K562 (cell line): ENCODE measurements at regions not wholly inside any gene's neighbourhood (a gene's known extent, or its start where the extent isn't known, plus 50 kb on each side); places are given as distances from the start of the nearest gene placed in this dataset.

Experiments
- ATAC-seq: fragments of 200-7000 bp; cut with Tn5 transposase; 3 replicates; pipeline ENCODE4 v1.9.1; 2020; ENCODE audit warnings: moderate library complexity
- BruUV-seq: library from RNA; stranded (reverse); fragments of 400-500 nt; replicated peaks from 2 replicates; lab custom pipeline; 2021; lab: Mats Ljungman, UMichigan
- CTCF ChIA-PET: fragments of 300-600 bp; formaldehyde crosslinking; extraction: SDS; loops from one replicate; lab custom pipeline; 2021; ENCODE audit warnings: low intra/inter-chr PET ratio; lab: Yijun Ruan, JAX
- POLR2A ChIA-PET: fragments of 300-600, 350-650 bp; sonication (Branson Sonifier 250); formaldehyde crosslinking; extraction: SDS; loops from one replicate; lab custom pipeline; 2021; ENCODE audit warnings: antibody characterized with exemption, inconsistent platforms; lab: Yijun Ruan, JAX
- DNase-seq, 4 experiments: peaks; one replicate each; pipeline versions ENCODE4 v3.0.0 to v3.0.0-alpha.2; 2011 to 2018; ENCODE audit warnings: low spot score in 3 of 4, mixed read lengths in 3 of 4; ENCODE audit errors: extremely low read depth in 1 of 4
- FAIRE-seq: peaks from 2 replicates; lab custom pipeline; 2011; peaks lifted over from hg19 to GRCh38; lab: Jason Lieb, UNC
- H2AFZ ChIP-seq: 2 replicates; pipeline ENCODE4 v1.6.0; 2011; ENCODE audit warnings: low read depth, low read length, control low read depth, inconsistent platforms
- H3K27ac ChIP-seq: fragments of 200-600 bp; 3 replicates; pipeline ENCODE4 v1.8.0; 2011; ENCODE audit warnings: low read depth, mild to moderate bottlenecking, control low read depth, inconsistent platforms, low read length, moderate library complexity, mixed read lengths; ENCODE audit errors: extremely low read depth
- H3K27me3 ChIP-seq, 2 experiments: fragments of 300-600 bp in 1 of 2; 2 replicates in 1 of 2; 3 replicates in 1 of 2; pipeline versions ENCODE4 v1.6.0 to v1.8.0; 2011; ENCODE audit warnings: inconsistent platforms in 2 of 2, low read length in 2 of 2, mild to moderate bottlenecking in 1 of 2, mixed read lengths in 1 of 2, moderate library complexity in 1 of 2; ENCODE audit not compliant: control insufficient read depth in 2 of 2, insufficient read depth in 2 of 2
- H3K36me3 ChIP-seq: fragments of 300-600 bp; 3 replicates; pipeline ENCODE4 v1.8.0; 2011; ENCODE audit warnings: mild to moderate bottlenecking, low read length, inconsistent platforms; ENCODE audit not compliant: control insufficient read depth, insufficient read depth
- H3K4me1 ChIP-seq, 2 experiments: fragments of 200-600 bp in 1 of 2; replicated peaks in 1 of 2; 2 replicates in 1 of 2; 3 replicates in 1 of 2; pipeline versions ENCODE4 v1.5.1 to v1.8.0; 2011; ENCODE audit warnings: inconsistent platforms in 2 of 2, low read length in 2 of 2, mild to moderate bottlenecking in 1 of 2, mixed read lengths in 1 of 2, moderate library complexity in 1 of 2; ENCODE audit not compliant: control insufficient read depth in 2 of 2, insufficient read depth in 2 of 2
- H3K4me2 ChIP-seq: 2 replicates; pipeline ENCODE4 v1.6.1; 2011; ENCODE audit warnings: low read length, control low read depth, inconsistent platforms, mixed read lengths; ENCODE audit not compliant: insufficient read depth
- H3K4me3 ChIP-seq: fragments of 200-600 bp; sonication (generic), shearing (Covaris generic); 2 replicates; pipeline ENCODE4 v1.5.1; 2016; ENCODE audit warnings: control low read depth, inconsistent platforms
- H3K79me2 ChIP-seq: fragments of 200-600 bp; 3 replicates; pipeline ENCODE4 v1.8.0; 2011; ENCODE audit warnings: low read length, inconsistent platforms; ENCODE audit not compliant: control insufficient read depth, insufficient read depth
- H3K9ac ChIP-seq, 2 experiments: 2 replicates each; pipeline versions ENCODE4 v1.6.0 to v1.6.1; 2011; ENCODE audit warnings: low read depth in 2 of 2, low read length in 2 of 2, control low read depth in 1 of 2, inconsistent platforms in 1 of 2, mild to moderate bottlenecking in 1 of 2, mixed read lengths in 1 of 2; ENCODE audit not compliant: insufficient read depth in 1 of 2
- H3K9me1 ChIP-seq: one replicate; pipeline ENCODE4 v1.6.0; 2011; ENCODE audit warnings: inconsistent platforms, mild to moderate bottlenecking, low read length, moderate library complexity; ENCODE audit not compliant: control insufficient read depth, insufficient read depth
- H3K9me3 ChIP-seq: replicated peaks from 2 replicates; pipeline ENCODE4 v1.5.1; 2011; ENCODE audit warnings: low read depth, low read length, inconsistent platforms; ENCODE audit not compliant: control insufficient read depth, insufficient read depth
- H4K20me1 ChIP-seq: replicated peaks from 2 replicates; pipeline ENCODE4 v1.6.1; 2011; ENCODE audit warnings: low read length, inconsistent platforms, mixed read lengths; ENCODE audit not compliant: control insufficient read depth, insufficient read depth
- ARID2 ChIP-seq: fragments of 450-650 bp; IDR thresholded peaks from 2 replicates; pipeline ENCODE4 v1.6.1; 2017; ENCODE audit warnings: antibody characterized with exemption, mild to moderate bottlenecking
- C11orf30 ChIP-seq: fragments of 450-650 bp; IDR thresholded peaks from 2 replicates; pipeline ENCODE4 v1.6.1; 2016; ENCODE audit warnings: low read depth, mild to moderate bottlenecking
- DIDO1 ChIP-seq: fragments of 450-650 bp; IDR thresholded peaks from 2 replicates; pipeline ENCODE4 v1.6.1; 2016; ENCODE audit warnings: low read depth, missing biosample characterization, missing genetic modification characterization
- GATA2 ChIP-seq: sonication (generic); formaldehyde crosslinking; IDR thresholded peaks from 2 replicates; pipeline ENCODE4 v1.4.0; 2020; ENCODE audit warnings: mild to moderate bottlenecking, missing genetic modification reagents
- HIVEP1 ChIP-seq: fragments of 250-450 bp; sonication (Bioruptor Pico); IDR thresholded peaks from 2 replicates; pipeline ENCODE4 v1.4.0; 2020; ENCODE audit warnings: mild to moderate bottlenecking
- HOXB6 ChIP-seq: fragments of 250-450 bp; sonication (Bioruptor Pico); IDR thresholded peaks from 2 replicates; pipeline ENCODE4 v1.5.1; 2022; ENCODE audit warnings: mild to moderate bottlenecking, borderline replicate concordance
- KDM2B ChIP-seq: fragments of 250-450 bp; sonication (Bioruptor Pico); IDR thresholded peaks from 2 replicates; pipeline ENCODE4 v1.8.0; 2021; ENCODE audit warnings: mild to moderate bottlenecking, moderate library complexity
- SNRNP70 ChIP-seq: fragments of 200-400 bp; formaldehyde crosslinking; optimal IDR thresholded peaks from 2 replicates; pipeline ENCODE3; 2017; ENCODE audit warnings: low read depth, low read length
- ZNF444 ChIP-seq: fragments of 250-450 bp; sonication (Bioruptor Pico); IDR thresholded peaks from 2 replicates; pipeline ENCODE4 v1.4.0; 2020; ENCODE audit warnings: mild to moderate bottlenecking, moderate library complexity
- ZNF668 ChIP-seq: fragments of 250-450 bp; sonication (Bioruptor Pico); IDR thresholded peaks from 2 replicates; pipeline ENCODE4 v1.8.0; 2022; ENCODE audit warnings: mild to moderate bottlenecking, inconsistent platforms
- WGBS: fragments of 100-300 bp; shearing (Covaris generic); methylation state at CpG from one replicate; pipeline ENCODE4 v1.1.6; 2016; ENCODE audit warnings: low coverage, mixed read lengths; ENCODE audit not compliant: insufficient coverage; ENCODE audit errors: missing lambda C conversion rate; 5-methylcytosine and 5-hydroxymethylcytosine counted together
- in situ Hi-C: fragments of 300-500 bp; cut with MboI; formaldehyde crosslinking; loops from 4 replicates; pipeline ENCODE4 v1.15.0; 2018; ENCODE audit warnings: inconsistent platforms, mixed read lengths
- intact Hi-C: fragments of 100-400 bp; cut with micrococcal nuclease; formaldehyde crosslinking; loops from 2 replicates; pipeline ENCODE4 v1.14.2; 2022
- TF ChIP-seq, protein P1 (sequence below): sonication (generic); formaldehyde crosslinking; IDR thresholded peaks from 2 replicates; pipeline ENCODE4 v1.8.0; 2022; ENCODE audit warnings: mild to moderate bottlenecking, missing genetic modification reagents
- TF ChIP-seq, protein P2 (sequence below): fragments of 250-450 bp; sonication (Bioruptor Pico); IDR thresholded peaks from 2 replicates; pipeline ENCODE4 v1.9.0; 2021; ENCODE audit warnings: mild to moderate bottlenecking
- TF ChIP-seq, protein P3 (sequence below): fragments of 450-650 bp; IDR thresholded peaks from 2 replicates; pipeline ENCODE4 v1.6.1; 2018; ENCODE audit warnings: mild to moderate bottlenecking, low read depth; ENCODE audit not compliant: partially characterized antibody

DNA sequence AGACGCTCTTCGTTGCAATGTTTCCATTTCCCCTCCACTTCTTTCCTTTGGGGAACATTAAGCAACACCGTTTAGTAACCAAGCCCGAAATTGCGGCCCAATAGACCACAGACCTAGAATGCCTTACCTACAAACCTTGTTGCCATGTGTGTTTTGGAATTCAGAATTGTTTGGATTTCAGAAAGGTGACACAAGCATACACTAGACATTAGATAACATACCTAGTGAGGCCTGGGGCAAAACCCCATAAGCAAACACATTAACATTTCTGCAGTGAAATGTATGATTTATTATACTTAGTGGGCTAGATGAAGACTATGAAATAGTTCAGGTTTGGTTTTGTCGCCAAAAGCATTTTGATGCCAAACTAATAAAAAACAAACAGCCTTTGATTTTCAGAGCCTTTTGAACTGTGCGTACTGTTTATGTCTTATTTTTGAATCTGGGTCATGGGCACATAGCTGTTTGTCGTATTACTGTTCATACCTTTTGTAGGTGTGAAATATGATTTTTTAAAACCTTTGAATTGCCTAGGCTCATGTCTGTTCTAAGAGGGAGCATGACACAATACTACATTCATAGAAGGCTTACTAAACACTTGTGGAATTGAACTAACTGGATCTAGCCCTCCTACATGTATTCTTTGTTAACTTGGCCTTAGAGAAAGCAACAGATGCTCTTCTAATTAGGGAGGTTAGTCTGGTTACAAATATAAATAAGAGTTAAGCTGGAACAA lies 88.6 kb upstream of the TMEM164 start (continued):
- TF ChIP-seq, protein P1, sequence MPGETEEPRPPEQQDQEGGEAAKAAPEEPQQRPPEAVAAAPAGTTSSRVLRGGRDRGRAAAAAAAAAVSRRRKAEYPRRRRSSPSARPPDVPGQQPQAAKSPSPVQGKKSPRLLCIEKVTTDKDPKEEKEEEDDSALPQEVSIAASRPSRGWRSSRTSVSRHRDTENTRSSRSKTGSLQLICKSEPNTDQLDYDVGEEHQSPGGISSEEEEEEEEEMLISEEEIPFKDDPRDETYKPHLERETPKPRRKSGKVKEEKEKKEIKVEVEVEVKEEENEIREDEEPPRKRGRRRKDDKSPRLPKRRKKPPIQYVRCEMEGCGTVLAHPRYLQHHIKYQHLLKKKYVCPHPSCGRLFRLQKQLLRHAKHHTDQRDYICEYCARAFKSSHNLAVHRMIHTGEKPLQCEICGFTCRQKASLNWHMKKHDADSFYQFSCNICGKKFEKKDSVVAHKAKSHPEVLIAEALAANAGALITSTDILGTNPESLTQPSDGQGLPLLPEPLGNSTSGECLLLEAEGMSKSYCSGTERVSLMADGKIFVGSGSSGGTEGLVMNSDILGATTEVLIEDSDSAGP (CRISPR knock-in tag): no peak
- TF ChIP-seq, protein P2, sequence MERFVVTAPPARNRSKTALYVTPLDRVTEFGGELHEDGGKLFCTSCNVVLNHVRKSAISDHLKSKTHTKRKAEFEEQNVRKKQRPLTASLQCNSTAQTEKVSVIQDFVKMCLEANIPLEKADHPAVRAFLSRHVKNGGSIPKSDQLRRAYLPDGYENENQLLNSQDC: no peak

DNA sequence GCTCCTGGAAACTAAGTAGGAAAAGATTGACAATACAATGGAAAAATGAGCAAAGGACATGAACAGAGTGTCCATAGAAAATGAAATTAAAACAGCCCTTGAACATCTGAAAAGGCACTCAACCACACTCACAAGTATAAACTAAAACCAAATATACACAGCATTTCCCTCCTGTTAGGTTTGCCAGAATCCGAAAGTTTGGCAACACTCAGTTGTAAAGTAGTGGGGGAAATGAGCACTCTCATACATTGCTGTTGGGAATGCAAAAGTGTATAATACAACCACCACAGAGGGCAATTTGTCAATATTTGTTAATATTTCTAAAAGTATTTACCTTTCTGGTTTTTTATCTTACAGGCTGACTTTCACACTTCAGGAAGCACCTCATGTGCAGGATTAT lies 84.2 kb upstream of the TMEM164 start:
- TF ChIP-seq C11orf30: no peak
- TF ChIP-seq, protein P3, sequence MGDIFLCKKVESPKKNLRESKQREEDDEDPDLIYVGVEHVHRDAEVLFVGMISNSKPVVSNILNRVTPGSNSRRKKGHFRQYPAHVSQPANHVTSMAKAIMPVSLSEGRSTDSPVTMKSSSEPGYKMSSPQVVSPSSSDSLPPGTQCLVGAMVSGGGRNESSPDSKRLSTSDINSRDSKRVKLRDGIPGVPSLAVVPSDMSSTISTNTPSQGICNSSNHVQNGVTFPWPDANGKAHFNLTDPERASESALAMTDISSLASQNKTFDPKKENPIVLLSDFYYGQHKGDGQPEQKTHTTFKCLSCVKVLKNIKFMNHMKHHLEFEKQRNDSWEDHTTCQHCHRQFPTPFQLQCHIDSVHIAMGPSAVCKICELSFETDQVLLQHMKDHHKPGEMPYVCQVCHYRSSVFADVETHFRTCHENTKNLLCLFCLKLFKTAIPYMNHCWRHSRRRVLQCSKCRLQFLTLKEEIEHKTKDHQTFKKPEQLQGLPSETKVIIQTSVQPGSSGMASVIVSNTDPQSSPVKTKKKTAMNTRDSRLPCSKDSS: no peak
- no peak for TF ChIP-seq ZNF668
- TF ChIP-seq HOXB6 (CRISPR knock-in tag): no peak
- no peak for TF ChIP-seq KDM2B (CRISPR knock-in tag)
- TF ChIP-seq HIVEP1 (CRISPR knock-in tag): no peak
- TF ChIP-seq ZNF444 (CRISPR knock-in tag): no peak
- TF ChIP-seq GATA2 (CRISPR knock-in tag): no peak
- no peak for TF ChIP-seq DIDO1 (tag)
- no peak for TF ChIP-seq ARID2
- no peak for TF ChIP-seq SNRNP70
- no peaks in the 10 kb centered on the region for H3K79me2 ChIP-seq
- ChIA-PET CTCF (no interaction called here), POLR2A (no interaction called here)
- intact Hi-C loops (loop anchor here (10.0 kb wide), 1 partner anchor 496 kb away; no protein-coding TSS in a partner anchor), in situ Hi-C loops (loop anchor here (25.0 kb wide), 1 partner anchor 494 kb away; no protein-coding TSS in a partner anchor)
- no peak for DNase-seq
- H3K36me3 ChIP-seq: no peaks in the 10 kb centered on the region
- no peaks in the 10 kb centered on the region for H3K9me3 ChIP-seq
- no TSS peak for BruUV-seq
- WGBS: 71% methylated on average over 1 of the region's 1 CpG
- ATAC-seq: no peak
- H4K20me1 ChIP-seq: no peaks in the 10 kb centered on the region
- peaks cover 0 to 5% of the 10 kb centered on the region in 2 experiments; a peak in 2 of 5 replicates for H3K4me1 ChIP-seq
- H3K27ac ChIP-seq: no peak overlapping the region
- H3K9ac ChIP-seq: no peak overlapping the region
- H2AFZ ChIP-seq: peak overlapping the region; percentile 19; the same call in 1 of the 2 replicates
- no peak for FAIRE-seq
- H3K4me3 ChIP-seq: no peak overlapping the region
- H3K4me2 ChIP-seq: no peak overlapping the region
- H3K27me3 ChIP-seq: no peaks in the 10 kb centered on the region
- H3K9me1 ChIP-seq: no peaks in the 10 kb centered on the region
